IMR-90 (cell line): ENCODE measurements at regions not wholly inside any gene's neighbourhood (a gene's known extent, or its start where the extent isn't known, plus 50 kb on each side); places are given as distances from the start of the nearest gene placed in this dataset.

Source experiments
- ATAC-seq: fragments of 200-7000 bp; cut with Tn5 transposase; 2 replicates; pipeline ENCODE4 v1.9.1; 2020; ENCODE audit warnings: low read depth, mild to moderate bottlenecking, moderate library complexity
- BruUV-seq: library from RNA; stranded (reverse); fragments of 400-500 nt; replicated peaks from 2 replicates; lab custom pipeline; 2021; lab: Mats Ljungman, UMichigan
- CTCF ChIA-PET: fragments of 300-600 bp; formaldehyde crosslinking; extraction: SDS; loops from one replicate; lab custom pipeline; 2021; ENCODE audit warnings: antibody characterized with exemption; lab: Yijun Ruan, JAX
- POLR2A ChIA-PET: fragments of 300-600 bp; sonication (Branson Sonifier 250); formaldehyde crosslinking; loops from one replicate; lab custom pipeline; 2022; ENCODE audit warnings: antibody characterized with exemption; ENCODE audit not compliant: unreplicated experiment; lab: Charles Lee
- DNase-seq: peaks from one replicate; pipeline ENCODE4 v3.0.0; 2013
- H2AFZ ChIP-seq: replicated peaks from 2 replicates; pipeline ENCODE3; 2013; ENCODE audit warnings: low read length, mild to moderate bottlenecking; ENCODE audit not compliant: poor library complexity
- H2AK5ac ChIP-seq: 2 replicates; pipeline ENCODE4 v1.6.1; 2013; ENCODE audit warnings: low read depth, low read length, inconsistent platforms
- H2AK9ac ChIP-seq: replicated peaks from 2 replicates; pipeline ENCODE3; 2013; ENCODE audit warnings: mild to moderate bottlenecking, low read depth, low read length, moderate library complexity; ENCODE audit not compliant: poor library complexity
- H2BK120ac ChIP-seq: 2 replicates; pipeline ENCODE4 v1.6.1; 2013; ENCODE audit warnings: low read depth, low read length, inconsistent platforms
- H2BK15ac ChIP-seq: 3 replicates; pipeline ENCODE4 v1.6.1; 2013; ENCODE audit warnings: low read depth, low read length, inconsistent platforms
- H2BK20ac ChIP-seq: 2 replicates; pipeline ENCODE4 v1.6.1; 2013; ENCODE audit warnings: low read depth, mild to moderate bottlenecking, inconsistent platforms, low read length, moderate library complexity
- H2BK5ac ChIP-seq: 2 replicates; pipeline ENCODE4 v1.6.1; 2013; ENCODE audit warnings: mild to moderate bottlenecking, low read depth, low read length, inconsistent platforms; ENCODE audit not compliant: poor library complexity, severe bottlenecking
- H3K14ac ChIP-seq: replicated peaks from 2 replicates; pipeline ENCODE4 v1.6.1; 2013; ENCODE audit warnings: low read depth, low read length, inconsistent platforms
- H3K18ac ChIP-seq: 2 replicates; pipeline ENCODE4 v1.6.1; 2013; ENCODE audit warnings: low read depth, low read length, control low read depth
- H3K23ac ChIP-seq: 2 replicates; pipeline ENCODE4 v1.6.1; 2013; ENCODE audit warnings: low read depth, low read length, inconsistent platforms
- H3K27ac ChIP-seq: 2 replicates; pipeline ENCODE4 v1.5.1; 2013; ENCODE audit warnings: mild to moderate bottlenecking, control low read depth, low read length; ENCODE audit not compliant: insufficient read depth
- H3K27me3 ChIP-seq: 2 replicates; pipeline ENCODE4 v1.6.1; 2013; ENCODE audit warnings: low read length; ENCODE audit not compliant: control insufficient read depth, insufficient read depth
- H3K36me3 ChIP-seq: 2 replicates; pipeline ENCODE4 v1.6.1; 2013; ENCODE audit warnings: low read length, mixed read lengths; ENCODE audit not compliant: control insufficient read depth, insufficient read depth
- H3K4ac ChIP-seq: 2 replicates; pipeline ENCODE4 v1.6.1; 2013; ENCODE audit warnings: low read depth, low read length, inconsistent platforms
- H3K4me1 ChIP-seq: 2 replicates; pipeline ENCODE4 v1.6.1; 2013; ENCODE audit warnings: low read length, mixed read lengths; ENCODE audit not compliant: control insufficient read depth, insufficient read depth
- H3K4me2 ChIP-seq: 2 replicates; pipeline ENCODE4 v1.6.1; 2013; ENCODE audit warnings: low read depth, mild to moderate bottlenecking, control low read depth, low read length, moderate library complexity
- H3K4me3 ChIP-seq: 2 replicates; pipeline ENCODE4 v1.5.1; 2013; ENCODE audit warnings: low read depth, mild to moderate bottlenecking, control low read depth, low read length, moderate library complexity; ENCODE audit not compliant: insufficient read depth
- H3K56ac ChIP-seq: 2 replicates; pipeline ENCODE4 v1.6.1; 2013; ENCODE audit warnings: low read length, inconsistent platforms; ENCODE audit not compliant: insufficient read depth; ENCODE audit errors: extremely low read depth
- H3K79me1 ChIP-seq, 2 experiments: 2 replicates each; pipeline ENCODE4 v1.6.1; 2013; ENCODE audit warnings: low read length in 2 of 2, inconsistent platforms in 1 of 2, low read depth in 1 of 2
- H3K9ac ChIP-seq: 2 replicates; pipeline ENCODE4 v1.6.1; 2013; ENCODE audit warnings: low read depth, low read length, control low read depth
- H3K9me1 ChIP-seq: 2 replicates; pipeline ENCODE4 v1.6.1; 2013; ENCODE audit warnings: low read length, inconsistent platforms; ENCODE audit not compliant: insufficient read depth
- H3K9me3 ChIP-seq: 2 replicates; pipeline ENCODE4 v1.6.1; 2013; ENCODE audit warnings: low read length; ENCODE audit not compliant: control insufficient read depth, insufficient read depth
- H4K20me1 ChIP-seq: 2 replicates; pipeline ENCODE4 v1.6.1; 2013; ENCODE audit warnings: low read length, inconsistent platforms; ENCODE audit not compliant: insufficient read depth
- H4K5ac ChIP-seq: 2 replicates; pipeline ENCODE4 v1.6.1; 2013; ENCODE audit warnings: mild to moderate bottlenecking, low read depth, low read length, control low read depth
- H4K8ac ChIP-seq, 2 experiments: 2 replicates each; pipeline ENCODE4 v1.6.1; 2013; ENCODE audit warnings: low read depth in 2 of 2, low read length in 2 of 2, control low read depth in 1 of 2, inconsistent platforms in 1 of 2
- H4K91ac ChIP-seq: 2 replicates; pipeline ENCODE4 v1.6.1; 2013; ENCODE audit warnings: low read depth, low read length, inconsistent platforms; ENCODE audit not compliant: insufficient read depth
- BHLHE40 ChIP-seq: fragments of 150-350 bp; IDR thresholded peaks from 2 replicates; pipeline ENCODE4 v1.6.1; 2016; ENCODE audit warnings: mild to moderate bottlenecking, low read depth, low read length
- CEBPB ChIP-seq: IDR thresholded peaks from 2 replicates; pipeline ENCODE4 v1.6.1; 2012; ENCODE audit warnings: low read depth, low read length, improper control_type of control experiment
- CHD1 ChIP-seq: IDR thresholded peaks from 2 replicates; pipeline ENCODE4 v1.6.1; 2012; ENCODE audit warnings: low read depth, low read length, improper control_type of control experiment
- CTCF ChIP-seq: conservative IDR thresholded peaks from 2 replicates; pipeline ENCODE4 v1.5.1; 2012; ENCODE audit warnings: mild to moderate bottlenecking, low read depth, low read length, improper control_type of control experiment
- ELK1 ChIP-seq: fragments of 150-350 bp; IDR thresholded peaks from 2 replicates; pipeline ENCODE4 v1.6.1; 2016; ENCODE audit warnings: low read depth, mild to moderate bottlenecking, low read length, moderate library complexity, borderline replicate concordance
- FOS ChIP-seq: fragments of 150-350 bp; IDR thresholded peaks from 2 replicates; pipeline ENCODE4 v1.6.1; 2016; ENCODE audit warnings: low read depth, low read length
- MAFK ChIP-seq: IDR thresholded peaks from 2 replicates; pipeline ENCODE4 v1.6.1; 2012; ENCODE audit warnings: low read depth, low read length, improper control_type of control experiment
- MAZ ChIP-seq: IDR thresholded peaks from 2 replicates; pipeline ENCODE4 v1.6.1; 2012; ENCODE audit warnings: low read depth, mild to moderate bottlenecking, low read length, improper control_type of control experiment, moderate library complexity, borderline replicate concordance
- MXI1 ChIP-seq: IDR thresholded peaks from 2 replicates; pipeline ENCODE4 v1.6.1; 2012; ENCODE audit warnings: low read depth, mild to moderate bottlenecking, low read length, moderate library complexity, borderline replicate concordance
- NFE2L2 ChIP-seq: fragments of 150-350 bp; IDR thresholded peaks from 2 replicates; pipeline ENCODE4 v1.6.1; 2016; ENCODE audit warnings: low read depth, mild to moderate bottlenecking, low read length
- POLR2A ChIP-seq: IDR thresholded peaks from 2 replicates; pipeline ENCODE4 v1.6.1; 2012; ENCODE audit warnings: mild to moderate bottlenecking, low read depth, low read length
- RAD21 ChIP-seq: IDR thresholded peaks from 2 replicates; pipeline ENCODE4 v1.6.1; 2012; ENCODE audit warnings: low read length, improper control_type of control experiment
- RCOR1 ChIP-seq: IDR thresholded peaks from 2 replicates; pipeline ENCODE4 v1.6.1; 2012; ENCODE audit warnings: mild to moderate bottlenecking, low read length, improper control_type of control experiment; ENCODE audit not compliant: insufficient replicate concordance
- RFX5 ChIP-seq: IDR thresholded peaks from 2 replicates; pipeline ENCODE4 v1.8.0; 2012; ENCODE audit warnings: low read depth, mild to moderate bottlenecking, low read length, moderate library complexity
- SMC3 ChIP-seq: fragments of 150-350 bp; IDR thresholded peaks from 2 replicates; pipeline ENCODE4 v1.6.1; 2016; ENCODE audit warnings: low read depth, mild to moderate bottlenecking, antibody characterized with exemption, low read length, moderate library complexity
- USF2 ChIP-seq: fragments of 150-350 bp; IDR thresholded peaks from 2 replicates; pipeline ENCODE4 v1.6.1; 2017; ENCODE audit warnings: mild to moderate bottlenecking, antibody characterized with exemption, low read length, low read depth
- WGBS, 2 experiments: methylation state at CpG; one replicate each; pipeline versions ENCODE4 v1.1.5 to v1.1.7; 2013; ENCODE audit warnings: missing lambda C conversion rate in 2 of 2; ENCODE audit not compliant: insufficient read length in 1 of 2; ENCODE audit errors: extremely low coverage in 2 of 2; 5-methylcytosine and 5-hydroxymethylcytosine counted together
- dilution Hi-C: fragments of 300-500 bp; cut with HindIII; formaldehyde crosslinking; loops from one replicate; pipeline ENCODE4 v1.14.3; 2018; ENCODE audit warnings: low sequenced_read_pairs; ENCODE audit not compliant: unreplicated experiment
- in situ Hi-C: fragments of 300-500 bp; cut with MboI; formaldehyde crosslinking; loops from 3 replicates; pipeline ENCODE4 v1.14.3; 2019; ENCODE audit warnings: low sequenced_read_pairs, inconsistent platforms, mixed read lengths
- intact Hi-C: fragments of 100-400 bp; cut with micrococcal nuclease; formaldehyde crosslinking; loops from 2 replicates; pipeline ENCODE4 v1.10.0; 2022

- POLR2A ChIA-PET = no interaction called here
- Histone ChIP-seq H2BK20ac (no peak overlapping the region), H4K5ac (no peak overlapping the region), H2AK5ac (no peak overlapping the region), H3K4me3 (no peak overlapping the region), H3K23ac (no peak overlapping the region), H2BK15ac (no peak overlapping the region), H3K36me3 (no peaks in the 10 kb centered on the region), H3K9me1 (no peaks in the 10 kb centered on the region), H2AK9ac (no peak overlapping the region), H3K9me3 (no peaks in the 10 kb centered on the region), H3K27ac (no peak overlapping the region), H2BK5ac (no peak overlapping the region), H4K8ac (no peak overlapping the region), H3K56ac (no peak overlapping the region), H2BK120ac (no peak overlapping the region), H3K9ac (no peak overlapping the region), H3K4me1 (no peaks in the 10 kb centered on the region), H3K18ac (no peak overlapping the region), H3K27me3 (no peaks in the 10 kb centered on the region), H3K4ac (no peak overlapping the region), H3K14ac (no peak overlapping the region), H3K79me1 (no peaks in the 10 kb centered on the region), H4K91ac (no peak overlapping the region), H3K4me2 (no peak overlapping the region), H4K20me1 (no peaks in the 10 kb centered on the region), H2AFZ (no peak overlapping the region)
- no TSS peak for BruUV-seq
- dilution Hi-C loops = no loop called here
- no peak for ATAC-seq
- in situ Hi-C loops = no loop called here
- WGBS, 2 experiments = 65% methylated on average over 2 of the region's 3 CpGs; no CpG with 5 or more reads in 1 of the 2 experiments
- intact Hi-C loops = no loop called here
- DNase-seq = no peak
- TF ChIP-seq RAD21 (no peak), ELK1 (no peak), MXI1 (no peak), RCOR1 (no peak), RFX5 (no peak), SMC3 (no peak), MAFK (no peak), FOS (no peak), BHLHE40 (no peak), CHD1 (no peak), NFE2L2 (no peak), MAZ (no peak), CEBPB (no peak), USF2 (no peak), POLR2A (no peak), CTCF (no peak)
- CTCF ChIA-PET = no interaction called here
Measured at GRCh38 chr5:29993286-29993685, 1200.2 kb upstream of the CDH6 start.
